GM12892 (cell line): ENCODE measurements at regions not wholly inside any gene's neighbourhood (a gene's known extent, or its start where the extent isn't known, plus 50 kb on each side); places are given as distances from the start of the nearest gene placed in this dataset.

ENCODE experiments used
- POLR2A ChIP-seq: IDR thresholded peaks from 2 replicates; pipeline ENCODE4 v1.6.1; 2011; ENCODE audit warnings: low read depth, low read length, control low read depth
- POLR2AphosphoS5 ChIP-seq: IDR thresholded peaks from 2 replicates; pipeline ENCODE4 v1.6.1; 2011; ENCODE audit warnings: low read depth, low read length, control low read depth

DNA sequence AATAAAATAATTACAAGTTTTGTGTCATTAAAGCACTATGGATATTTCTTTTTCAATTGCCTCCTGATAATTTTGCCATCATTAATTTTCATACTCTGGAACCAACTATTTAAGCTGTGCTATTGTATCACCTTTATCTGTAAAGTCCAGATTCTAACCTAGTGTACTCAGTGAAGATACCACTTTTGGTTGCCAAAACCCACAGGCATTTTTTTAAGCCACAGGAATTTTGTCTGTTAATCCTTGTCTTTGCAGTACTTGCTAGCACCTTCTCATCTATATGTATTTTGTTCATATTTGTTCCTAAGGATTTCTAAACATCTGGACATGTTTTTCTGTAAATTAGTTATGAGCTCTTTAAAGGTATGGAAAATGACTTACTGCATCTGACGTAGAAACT lies 481.4 kb upstream of the DAB2 start:
- TF ChIP-seq POLR2A (no peak), POLR2AphosphoS5 (no peak)
